WTC11 (cell line): ENCODE measurements at regions not wholly inside any gene's neighbourhood (a gene's known extent, or its start where the extent isn't known, plus 50 kb on each side); places are given as distances from the start of the nearest gene placed in this dataset.

ENCODE experiments used
- ATAC-seq: fragments of 200-7000 bp; cut with Tn5 transposase; 2 replicates; pipeline ENCODE4 v1.10.0; 2021; ENCODE audit warnings: mild to moderate bottlenecking, moderate library complexity
- CTCF ChIA-PET: fragments of 300-600 bp; sonication (Branson Sonifier 250); formaldehyde crosslinking; loops from one replicate; lab custom pipeline; 2021; ENCODE audit warnings: antibody characterized with exemption; lab: Charles Lee
- POLR2A ChIA-PET: fragments of 350-600 bp; sonication (Branson Sonifier 250); formaldehyde crosslinking; loops from one replicate; lab custom pipeline; 2021; ENCODE audit warnings: antibody characterized with exemption; lab: Charles Lee
- DNase-seq: peaks from one replicate; pipeline ENCODE4 v3.0.0; 2021; ENCODE audit warnings: low spot score
- H3K27ac Mint-ChIP-seq: 2 replicates; pipeline ENCODE4 v1.8.0; 2021; ENCODE audit warnings: mixed read lengths
- H3K27me3 Mint-ChIP-seq: 2 replicates; pipeline ENCODE4 v1.8.0; 2021; ENCODE audit warnings: low read depth, mild to moderate bottlenecking, moderate library complexity, mixed read lengths
- H3K36me3 Mint-ChIP-seq: 2 replicates; pipeline ENCODE4 v1.8.0; 2021; ENCODE audit warnings: mixed read lengths
- H3K4me1 Mint-ChIP-seq: 2 replicates; pipeline ENCODE4 v1.8.0; 2022; ENCODE audit warnings: mixed read lengths
- H3K4me3 Mint-ChIP-seq: 2 replicates; pipeline ENCODE4 v1.8.0; 2021; ENCODE audit warnings: mild to moderate bottlenecking, moderate library complexity, mixed read lengths
- H3K9me3 Mint-ChIP-seq: 2 replicates; pipeline ENCODE4 v1.8.0; 2021; ENCODE audit warnings: mixed read lengths
- ATF3 ChIP-seq: sonication (generic); formaldehyde crosslinking; conservative IDR thresholded peaks from 2 replicates; pipeline ENCODE4 v1.8.1; 2022; ENCODE audit warnings: mild to moderate bottlenecking, missing genetic modification reagents
- ATF6 ChIP-seq: sonication (generic); formaldehyde crosslinking; IDR thresholded peaks from 2 replicates; pipeline ENCODE4 v1.8.1; 2023; ENCODE audit warnings: mild to moderate bottlenecking, missing genetic modification reagents
- CREB1 ChIP-seq: sonication (generic); formaldehyde crosslinking; IDR thresholded peaks from 2 replicates; pipeline ENCODE4 v1.8.0; 2023; ENCODE audit warnings: mild to moderate bottlenecking, missing genetic modification reagents
- CREM ChIP-seq: sonication (generic); formaldehyde crosslinking; IDR thresholded peaks from 2 replicates; pipeline ENCODE4 v1.8.1; 2022; ENCODE audit warnings: mild to moderate bottlenecking, missing genetic modification reagents, moderate library complexity
- E2F4 ChIP-seq: sonication (generic); formaldehyde crosslinking; IDR thresholded peaks from 2 replicates; pipeline ENCODE4 v1.8.1; 2022; ENCODE audit warnings: low read depth, mild to moderate bottlenecking, moderate library complexity, missing genetic modification reagents, borderline replicate concordance
- FOXJ3 ChIP-seq: sonication (generic); formaldehyde crosslinking; IDR thresholded peaks from 2 replicates; pipeline ENCODE4 v1.9.0; 2021; ENCODE audit warnings: missing genetic modification reagents, mild to moderate bottlenecking, borderline replicate concordance
- FOXK1 ChIP-seq: sonication (generic); formaldehyde crosslinking; IDR thresholded peaks from 2 replicates; pipeline ENCODE4 v1.8.0; 2022; ENCODE audit warnings: mild to moderate bottlenecking, moderate library complexity, missing genetic modification reagents
- GABPB1 ChIP-seq: sonication (generic); formaldehyde crosslinking; IDR thresholded peaks from 2 replicates; pipeline ENCODE4 v1.8.1; 2023; ENCODE audit warnings: mild to moderate bottlenecking, missing genetic modification reagents
- GTF2I ChIP-seq: fragments of 250-450 bp; sonication (Bioruptor Pico); conservative IDR thresholded peaks from 2 replicates; pipeline ENCODE4 v1.4.0; 2021; ENCODE audit warnings: mild to moderate bottlenecking
- KAT7 ChIP-seq: sonication (generic); formaldehyde crosslinking; IDR thresholded peaks from 2 replicates; pipeline ENCODE4 v1.8.1; 2023; ENCODE audit warnings: missing genetic modification reagents, mild to moderate bottlenecking, borderline replicate concordance
- MYBL2 ChIP-seq: sonication (generic); formaldehyde crosslinking; IDR thresholded peaks from 2 replicates; pipeline ENCODE4 v1.8.1; 2023; ENCODE audit warnings: mild to moderate bottlenecking, moderate library complexity, missing genetic modification reagents
- NFE2L1 ChIP-seq: sonication (generic); formaldehyde crosslinking; IDR thresholded peaks from 2 replicates; pipeline ENCODE4 v1.8.1; 2023; ENCODE audit warnings: missing genetic modification reagents
- OVOL2 ChIP-seq: fragments of 250-450 bp; sonication (Bioruptor Pico); IDR thresholded peaks from 2 replicates; pipeline ENCODE4 v1.9.0; 2021; ENCODE audit warnings: mild to moderate bottlenecking, borderline replicate concordance
- PRDM15 ChIP-seq: sonication (generic); formaldehyde crosslinking; IDR thresholded peaks from 2 replicates; pipeline ENCODE4 v1.8.0; 2022; ENCODE audit warnings: missing genetic modification reagents
- PRRX2 ChIP-seq: fragments of 250-450 bp; sonication (Bioruptor Pico); IDR thresholded peaks from 2 replicates; pipeline ENCODE4 v1.8.0; 2021; ENCODE audit warnings: mild to moderate bottlenecking
- RELA ChIP-seq: sonication (generic); formaldehyde crosslinking; IDR thresholded peaks from 2 replicates; pipeline ENCODE4 v1.8.1; 2022; ENCODE audit warnings: missing genetic modification reagents, mild to moderate bottlenecking, borderline replicate concordance
- SOX15 ChIP-seq: fragments of 250-450 bp; sonication (Bioruptor Pico); IDR thresholded peaks from 2 replicates; pipeline ENCODE4 v1.9.0; 2021; ENCODE audit warnings: mild to moderate bottlenecking
- TEAD1 ChIP-seq: sonication (generic); formaldehyde crosslinking; IDR thresholded peaks from 2 replicates; pipeline ENCODE4 v1.8.0; 2022; ENCODE audit warnings: mild to moderate bottlenecking, missing genetic modification reagents
- ZBTB43 ChIP-seq: sonication (generic); formaldehyde crosslinking; IDR thresholded peaks from 2 replicates; pipeline ENCODE4 v1.8.1; 2023; ENCODE audit warnings: mild to moderate bottlenecking, missing genetic modification reagents
- ZNF396 ChIP-seq: fragments of 250-450 bp; sonication (Bioruptor Pico); IDR thresholded peaks from 2 replicates; pipeline ENCODE4 v1.8.0; 2021; ENCODE audit warnings: mild to moderate bottlenecking, moderate library complexity, borderline replicate concordance
- ZNF416 ChIP-seq: fragments of 250-450 bp; sonication (Bioruptor Pico); IDR thresholded peaks from 2 replicates; pipeline ENCODE4 v1.9.0; 2021; ENCODE audit warnings: mild to moderate bottlenecking, inconsistent platforms
- ZNF671 ChIP-seq: fragments of 250-450 bp; sonication (Bioruptor Pico); IDR thresholded peaks from 2 replicates; pipeline ENCODE4 v1.8.0; 2021; ENCODE audit warnings: mild to moderate bottlenecking

GRCh38 chr2:83282043-83282795, 1176.9 kb downstream of the SUCLG1 start (continued):
- no peak for TF ChIP-seq E2F4 (CRISPR knock-in tag)

- peaks cover 35% of the 10 kb centered on the region for H3K4me1 Mint-ChIP-seq
- ChIA-PET CTCF (no interaction called here), POLR2A (no interaction called here)
- DNase-seq (no peak), ATAC-seq (no peak)
- TF ChIP-seq ZBTB43: no peak
- TF ChIP-seq CREM (CRISPR knock-in tag): no peak
- no peak for TF ChIP-seq PRDM15 (CRISPR knock-in tag)
- TF ChIP-seq NFE2L1 (CRISPR knock-in tag): no peak
- TF ChIP-seq TEAD1 (CRISPR knock-in tag): no peak
- TF ChIP-seq ATF6: no peak
- TF ChIP-seq FOXK1 (CRISPR knock-in tag): no peak
- no peak for TF ChIP-seq ATF3
- H3K27me3 Mint-ChIP-seq: no peaks in the 10 kb centered on the region
- H3K36me3 Mint-ChIP-seq: peaks cover 37% of the 10 kb centered on the region
- no peak overlapping the region for H3K27ac Mint-ChIP-seq
- peaks cover 34% of the 10 kb centered on the region for H3K9me3 Mint-ChIP-seq
- H3K4me3 Mint-ChIP-seq: no peak overlapping the region
Observed at GRCh38 chr2:83280391-83280790, 1178.7 kb downstream of the SUCLG1 start.

- POLR2A ChIA-PET: interaction anchor here (0.7 kb wide), 1 partner anchor 923 kb away, joined by 5 read pairs; no protein-coding TSS in a partner anchor
- peaks cover 11% of the 10 kb centered on the region for H3K9me3 Mint-ChIP-seq
- H3K27ac Mint-ChIP-seq: no peak overlapping the region
- TF ChIP-seq ZBTB43 (no peak), CREB1 (CRISPR knock-in tag) (no peak), ZNF416 (CRISPR knock-in tag) (no peak), ATF3 (no peak), KAT7 (CRISPR knock-in tag) (no peak), FOXK1 (CRISPR knock-in tag) (no peak), ZNF396 (no peak), ZNF671 (CRISPR knock-in tag) (no peak), GABPB1 (CRISPR knock-in tag) (no peak), GTF2I (CRISPR knock-in tag) (no peak), SOX15 (CRISPR knock-in tag) (no peak), E2F4 (CRISPR knock-in tag) (no peak), FOXJ3 (CRISPR knock-in tag) (no peak), RELA (no peak), OVOL2 (CRISPR knock-in tag) (no peak), PRRX2 (CRISPR knock-in tag) (no peak), MYBL2 (CRISPR knock-in tag) (no peak)
Observed at GRCh38 chr2:83273322-83273721, 1185.8 kb downstream of the SUCLG1 start.

More at GRCh38 chr2:83273322-83273721, 1185.8 kb downstream of the SUCLG1 start:
- CTCF ChIA-PET: no interaction called here
- no peak for DNase-seq
- Mint-ChIP-seq H3K27me3 (no peaks in the 10 kb centered on the region), H3K4me3 (no peak overlapping the region), H3K36me3 (peaks cover 5% of the 10 kb centered on the region), H3K4me1 (peaks cover 9% of the 10 kb centered on the region)
- no peak for ATAC-seq
